ENCODE measurements at regions not wholly inside any gene's neighbourhood (a gene's known extent, or its start where the extent isn't known, plus 50 kb on each side); places are given as distances from the start of the nearest gene placed in this dataset.

- Histone ChIP-seq H3K4me1 (ENCODE audit: control insufficient read depth, insufficient read depth, low read length) (no peaks in the 10 kb centered on the region), H3K27ac (ENCODE audit: extremely low read depth, low read depth, low read length) (no peak overlapping the region), H3K36me3 (ENCODE audit: control insufficient read depth in 2 of 2, insufficient read depth in 1 of 2, low read length in 2 of 2) (no peaks in the 10 kb centered on the region), H3K9me3 (ENCODE audit: control insufficient read depth, insufficient read depth, low read depth, low read length) (no peaks in the 10 kb centered on the region), H3K4me3 (ENCODE audit: low read depth, low read length) (no peak overlapping the region)
- CTCF ChIA-PET, result no interaction called here
- POLR2A ChIA-PET, result no interaction called here
- TF ChIP-seq GLIS2 (tag by site-specific recombination; IDR thresholded peaks at IDR 0.05) (no peak), HOXC10 (CRISPR knock-in tag; IDR thresholded peaks at IDR 0.05) (no peak), ZNF266 (tag by site-specific recombination; IDR thresholded peaks at IDR 0.05; ENCODE audit: low read depth) (no peak), ZNF449 (tag by site-specific recombination; IDR thresholded peaks at IDR 0.05) (no peak), WT1 (tag by site-specific recombination; IDR thresholded peaks at IDR 0.05) (no peak), KLF16 (tag by site-specific recombination; IDR thresholded peaks at IDR 0.05) (no peak), ZSCAN5A (tag by site-specific recombination; IDR thresholded peaks at IDR 0.05) (no peak), SCRT2 (tag by site-specific recombination; IDR thresholded peaks at IDR 0.05) (no peak), SP3 (tag by site-specific recombination; IDR thresholded peaks at IDR 0.05) (no peak), ZNF133 (tag by site-specific recombination; IDR thresholded peaks at IDR 0.05) (no peak), ZNF202 (tag by site-specific recombination; IDR thresholded peaks at IDR 0.05; ENCODE audit: borderline replicate concordance) (no peak), ZNF777 (tag by site-specific recombination; IDR thresholded peaks at IDR 0.05; ENCODE audit: borderline replicate concordance) (no peak)
- TF ChIP-seq, protein P1, sequence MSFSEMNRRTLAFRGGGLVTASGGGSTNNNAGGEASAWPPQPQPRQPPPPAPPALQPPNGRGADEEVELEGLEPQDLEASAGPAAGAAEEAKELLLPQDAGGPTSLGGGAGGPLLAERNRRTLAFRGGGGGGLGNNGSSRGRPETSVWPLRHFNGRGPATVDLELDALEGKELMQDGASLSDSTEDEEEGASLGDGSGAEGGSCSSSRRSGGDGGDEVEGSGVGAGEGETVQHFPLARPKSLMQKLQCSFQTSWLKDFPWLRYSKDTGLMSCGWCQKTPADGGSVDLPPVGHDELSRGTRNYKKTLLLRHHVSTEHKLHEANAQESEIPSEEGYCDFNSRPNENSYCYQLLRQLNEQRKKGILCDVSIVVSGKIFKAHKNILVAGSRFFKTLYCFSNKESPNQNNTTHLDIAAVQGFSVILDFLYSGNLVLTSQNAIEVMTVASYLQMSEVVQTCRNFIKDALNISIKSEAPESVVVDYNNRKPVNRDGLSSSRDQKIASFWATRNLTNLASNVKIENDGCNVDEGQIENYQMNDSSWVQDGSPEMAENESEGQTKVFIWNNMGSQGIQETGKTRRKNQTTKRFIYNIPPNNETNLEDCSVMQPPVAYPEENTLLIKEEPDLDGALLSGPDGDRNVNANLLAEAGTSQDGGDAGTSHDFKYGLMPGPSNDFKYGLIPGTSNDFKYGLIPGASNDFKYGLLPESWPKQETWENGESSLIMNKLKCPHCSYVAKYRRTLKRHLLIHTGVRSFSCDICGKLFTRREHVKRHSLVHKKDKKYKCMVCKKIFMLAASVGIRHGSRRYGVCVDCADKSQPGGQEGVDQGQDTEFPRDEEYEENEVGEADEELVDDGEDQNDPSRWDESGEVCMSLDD (tag by site-specific recombination; IDR thresholded peaks at IDR 0.05), result no peak
- TF ChIP-seq, protein P2, sequence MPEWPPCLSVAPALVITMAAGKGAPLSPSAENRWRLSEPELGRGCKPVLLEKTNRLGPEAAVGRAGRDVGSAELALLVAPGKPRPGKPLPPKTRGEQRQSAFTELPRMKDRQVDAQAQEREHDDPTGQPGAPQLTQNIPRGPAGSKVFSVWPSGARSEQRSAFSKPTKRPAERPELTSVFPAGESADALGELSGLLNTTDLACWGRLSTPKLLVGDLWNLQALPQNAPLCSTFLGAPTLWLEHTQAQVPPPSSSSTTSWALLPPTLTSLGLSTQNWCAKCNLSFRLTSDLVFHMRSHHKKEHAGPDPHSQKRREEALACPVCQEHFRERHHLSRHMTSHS (tag by site-specific recombination; IDR thresholded peaks at IDR 0.05), result no peak
Measured at GRCh38 chr14:104473244-104473565, 106.4 kb upstream of the C14orf180 start.

DNA sequence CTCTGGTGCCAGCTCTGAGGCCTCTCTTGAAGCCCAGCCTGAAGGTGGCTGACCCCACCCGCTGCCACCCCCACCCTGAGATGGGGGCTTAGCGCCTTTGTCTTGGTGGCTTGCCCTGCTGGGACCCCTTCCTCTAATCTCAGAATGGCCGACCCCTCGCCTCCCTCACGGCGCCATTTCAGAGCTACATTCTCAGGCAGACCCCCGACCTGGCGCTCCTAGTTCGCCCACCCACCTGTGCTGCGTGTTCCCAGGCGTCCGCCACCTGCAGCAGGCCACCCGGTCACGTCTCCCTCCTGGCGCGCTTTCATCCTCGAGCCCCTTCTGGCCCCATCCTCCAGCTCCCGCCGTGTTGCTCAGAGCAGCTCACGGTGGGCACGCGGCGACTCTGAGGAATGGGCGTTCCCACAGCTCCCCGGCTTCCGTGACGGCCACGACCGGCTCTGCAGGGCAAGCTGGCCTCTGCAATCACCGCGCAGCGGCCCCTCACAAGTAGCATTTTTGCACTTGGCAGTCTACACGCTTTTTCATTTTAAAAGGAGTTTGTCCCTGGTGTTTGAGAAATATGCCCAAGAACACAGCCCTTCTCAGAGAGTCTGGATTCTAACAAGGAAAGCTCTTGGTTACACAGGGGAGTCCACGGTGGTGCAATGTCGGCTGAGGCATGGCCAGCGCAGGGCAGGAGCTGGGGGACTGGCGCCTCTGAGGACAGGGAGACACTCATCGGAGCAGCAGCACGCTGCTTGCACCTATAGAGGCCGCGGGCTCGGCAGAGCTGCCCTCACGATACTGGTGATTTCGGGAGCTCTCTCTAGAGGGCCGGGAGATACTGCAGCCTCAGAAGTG lies 105.7 kb upstream of the C14orf180 start:
- no peaks in the 10 kb centered on the region for H3K4me1 ChIP-seq (ENCODE audit: control insufficient read depth, insufficient read depth, low read length)
- H3K27ac ChIP-seq (ENCODE audit: extremely low read depth, low read depth, low read length), result no peak overlapping the region
- H3K9me3 ChIP-seq (ENCODE audit: control insufficient read depth, insufficient read depth, low read depth, low read length), result no peaks in the 10 kb centered on the region
- TF ChIP-seq SP7 (tag by site-specific recombination; IDR thresholded peaks at IDR 0.05) (no peak), SP3 (tag by site-specific recombination; IDR thresholded peaks at IDR 0.05) (no peak), ZNF157 (tag by site-specific recombination; IDR thresholded peaks at IDR 0.05) (no peak), ZSCAN5A (tag by site-specific recombination; IDR thresholded peaks at IDR 0.05) (no peak), RBAK (tag by site-specific recombination; IDR thresholded peaks at IDR 0.05) (no peak)
- CTCF ChIA-PET, result interaction anchor here (0.7 kb wide), 2 partner anchors 18 to 142 kb away, joined by 3 read pairs; no protein-coding TSS in a partner anchor
- POLR2A ChIA-PET, result no interaction called here
- H3K36me3 ChIP-seq (ENCODE audit: control insufficient read depth in 2 of 2, insufficient read depth in 1 of 2, low read length in 2 of 2), result no peaks in the 10 kb centered on the region
- no peak overlapping the region for H3K4me3 ChIP-seq (ENCODE audit: low read depth, low read length)

Measured in HEK293 (cell line).